ENCODE measurements at regions not wholly inside any gene's neighbourhood (a gene's known extent, or its start where the extent isn't known, plus 50 kb on each side); places are given as distances from the start of the nearest gene placed in this dataset.

GRCh38 chr7:155210356-155210755, 87.3 kb upstream of the INSIG1 start:
- TF ChIP-seq, protein P1, sequence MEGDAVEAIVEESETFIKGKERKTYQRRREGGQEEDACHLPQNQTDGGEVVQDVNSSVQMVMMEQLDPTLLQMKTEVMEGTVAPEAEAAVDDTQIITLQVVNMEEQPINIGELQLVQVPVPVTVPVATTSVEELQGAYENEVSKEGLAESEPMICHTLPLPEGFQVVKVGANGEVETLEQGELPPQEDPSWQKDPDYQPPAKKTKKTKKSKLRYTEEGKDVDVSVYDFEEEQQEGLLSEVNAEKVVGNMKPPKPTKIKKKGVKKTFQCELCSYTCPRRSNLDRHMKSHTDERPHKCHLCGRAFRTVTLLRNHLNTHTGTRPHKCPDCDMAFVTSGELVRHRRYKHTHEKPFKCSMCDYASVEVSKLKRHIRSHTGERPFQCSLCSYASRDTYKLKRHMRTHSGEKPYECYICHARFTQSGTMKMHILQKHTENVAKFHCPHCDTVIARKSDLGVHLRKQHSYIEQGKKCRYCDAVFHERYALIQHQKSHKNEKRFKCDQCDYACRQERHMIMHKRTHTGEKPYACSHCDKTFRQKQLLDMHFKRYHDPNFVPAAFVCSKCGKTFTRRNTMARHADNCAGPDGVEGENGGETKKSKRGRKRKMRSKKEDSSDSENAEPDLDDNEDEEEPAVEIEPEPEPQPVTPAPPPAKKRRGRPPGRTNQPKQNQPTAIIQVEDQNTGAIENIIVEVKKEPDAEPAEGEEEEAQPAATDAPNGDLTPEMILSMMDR (IDR thresholded peaks at IDR 0.05) = no peak
- no peak for TF ChIP-seq POLR2A (IDR thresholded peaks at IDR 0.05)

Data from esophagus squamous epithelium (tissue), 4 donors.